Chondrocyte (in vitro differentiated cells): ENCODE measurements at regions not wholly inside any gene's neighbourhood (a gene's known extent, or its start where the extent isn't known, plus 50 kb on each side); places are given as distances from the start of the nearest gene placed in this dataset.

ENCODE experiments used
- DNase-seq: peaks from one replicate; pipeline ENCODE4 v3.0.0; 2021; ENCODE audit warnings: mixed read lengths, low spot score
- H3K27ac Mint-ChIP-seq: one replicate; pipeline ENCODE4 v1.8.0; 2021; ENCODE audit warnings: mild to moderate bottlenecking, moderate library complexity, mixed read lengths; ENCODE audit not compliant: unreplicated experiment
- H3K27me3 Mint-ChIP-seq: 2 replicates; pipeline ENCODE4 v1.8.0; 2021; ENCODE audit warnings: low read depth, mixed read lengths
- H3K36me3 Mint-ChIP-seq: 2 replicates; pipeline ENCODE4 v1.8.0; 2021; ENCODE audit warnings: low read depth, mixed read lengths
- H3K4me1 Mint-ChIP-seq: 2 replicates; pipeline ENCODE4 v1.8.0; 2021; ENCODE audit warnings: low read depth, mild to moderate bottlenecking, mixed read lengths
- H3K4me3 Mint-ChIP-seq: one replicate; pipeline ENCODE4 v1.8.0; 2021; ENCODE audit warnings: mild to moderate bottlenecking, moderate library complexity, mixed read lengths; ENCODE audit not compliant: unreplicated experiment
- H3K9me3 Mint-ChIP-seq: 2 replicates; pipeline ENCODE4 v1.8.0; 2021; ENCODE audit warnings: low read depth, mixed read lengths
- CTCF ChIP-seq: fragments of 200-600 bp; sonication (generic); IDR thresholded peaks from 2 replicates; pipeline ENCODE4 v1.5.0; 2021; ENCODE audit warnings: antibody characterized with exemption, mild to moderate bottlenecking, moderate library complexity

- no peak overlapping the region for H3K4me3 Mint-ChIP-seq
Observed at GRCh38 chr4:63308697-63309096, 1100.6 kb downstream of the TECRL start.

GRCh38 chr4:63302792-63303191 lies 1106.5 kb downstream of the TECRL start:
- no peak overlapping the region for H3K4me3 Mint-ChIP-seq
- no peaks in the 10 kb centered on the region for H3K4me1 Mint-ChIP-seq
- no peaks in the 10 kb centered on the region for H3K27me3 Mint-ChIP-seq
- no peak for DNase-seq
- TF ChIP-seq CTCF: no peak
- no peaks in the 10 kb centered on the region for H3K36me3 Mint-ChIP-seq
- peaks cover 6% of the 10 kb centered on the region for H3K9me3 Mint-ChIP-seq
- no peak overlapping the region for H3K27ac Mint-ChIP-seq

More at GRCh38 chr4:63308697-63309096, 1100.6 kb downstream of the TECRL start:
- TF ChIP-seq CTCF: no peak
- Mint-ChIP-seq H3K27me3 (no peaks in the 10 kb centered on the region), H3K4me1 (peaks cover 5% of the 10 kb centered on the region), H3K36me3 (no peaks in the 10 kb centered on the region), H3K27ac (no peak overlapping the region), H3K9me3 (peaks cover 5% of the 10 kb centered on the region)
- DNase-seq: no peak

GRCh38 chr4:63302078-63302477 lies 1107.2 kb downstream of the TECRL start:
- no peaks in the 10 kb centered on the region for H3K27me3 Mint-ChIP-seq
- peaks cover 6% of the 10 kb centered on the region for H3K9me3 Mint-ChIP-seq
- no peak for DNase-seq
- H3K4me1 Mint-ChIP-seq: no peaks in the 10 kb centered on the region
- no peaks in the 10 kb centered on the region for H3K36me3 Mint-ChIP-seq
- no peak overlapping the region for H3K27ac Mint-ChIP-seq
- TF ChIP-seq CTCF: no peak
- no peak overlapping the region for H3K4me3 Mint-ChIP-seq

GRCh38 chr4:63296773-63297172 lies 1112.5 kb downstream of the TECRL start:
- no peak for DNase-seq
- TF ChIP-seq CTCF: peak; percentile 82
- Mint-ChIP-seq H3K27ac (no peak overlapping the region), H3K4me3 (no peak overlapping the region), H3K27me3 (no peaks in the 10 kb centered on the region), H3K4me1 (no peaks in the 10 kb centered on the region), H3K36me3 (no peaks in the 10 kb centered on the region), H3K9me3 (peaks cover 3% of the 10 kb centered on the region)

GRCh38 chr4:63275491-63275890 lies 1133.8 kb downstream of the TECRL start:
- H3K36me3 Mint-ChIP-seq: peaks cover 11% of the 10 kb centered on the region
- TF ChIP-seq CTCF: no peak
- peaks cover 2% of the 10 kb centered on the region for H3K27me3 Mint-ChIP-seq
- H3K9me3 Mint-ChIP-seq: peaks cover 22% of the 10 kb centered on the region
- H3K27ac Mint-ChIP-seq: no peak overlapping the region
- no peaks in the 10 kb centered on the region for H3K4me1 Mint-ChIP-seq
- no peak overlapping the region for H3K4me3 Mint-ChIP-seq
- peak; percentile 54 for DNase-seq
